ENCODE measurements at regions not wholly inside any gene's neighbourhood (a gene's known extent, or its start where the extent isn't known, plus 50 kb on each side); places are given as distances from the start of the nearest gene placed in this dataset.
A peak's percentile ranks its signal among the peaks of the same experiment; 100 is the strongest.

DNA sequence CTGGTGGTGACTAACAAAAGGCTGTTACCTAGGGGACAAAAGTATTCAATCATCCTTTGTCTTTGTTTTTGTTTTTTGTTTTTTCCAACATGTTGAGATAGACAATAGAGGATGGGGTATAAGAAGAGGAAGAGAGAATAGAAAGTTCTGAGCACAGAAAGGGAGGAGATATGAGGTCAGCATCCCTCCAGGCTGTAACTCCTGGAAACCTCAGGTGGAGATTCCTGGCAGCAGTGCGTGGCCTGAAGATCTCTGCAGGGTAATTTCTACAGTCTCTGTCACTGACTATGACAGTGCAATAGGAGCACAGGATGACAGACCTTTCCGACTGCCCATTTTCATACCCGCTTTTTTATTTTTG, 112.1 kb downstream of the ADRB2 start:
- H3K4me3 Mint-ChIP-seq = no peak overlapping the region
- ATAC-seq (replicated peaks) (no peak), DNase-seq (no peak)
- H3K27me3 Mint-ChIP-seq = no peaks in the 10 kb centered on the region
- peak overlapping the region in 1 of 2 donors; percentile 36 for H3K27ac Mint-ChIP-seq
- no peaks in the 10 kb centered on the region for H3K36me3 Mint-ChIP-seq (ENCODE audit: insufficient read depth)
- peaks cover 0 to 4% of the 10 kb centered on the region in 2 donors for H3K4me1 Mint-ChIP-seq (ENCODE audit: low read depth in 2 of 2)
- no peaks in the 10 kb centered on the region for H3K9me3 Mint-ChIP-seq

DNA sequence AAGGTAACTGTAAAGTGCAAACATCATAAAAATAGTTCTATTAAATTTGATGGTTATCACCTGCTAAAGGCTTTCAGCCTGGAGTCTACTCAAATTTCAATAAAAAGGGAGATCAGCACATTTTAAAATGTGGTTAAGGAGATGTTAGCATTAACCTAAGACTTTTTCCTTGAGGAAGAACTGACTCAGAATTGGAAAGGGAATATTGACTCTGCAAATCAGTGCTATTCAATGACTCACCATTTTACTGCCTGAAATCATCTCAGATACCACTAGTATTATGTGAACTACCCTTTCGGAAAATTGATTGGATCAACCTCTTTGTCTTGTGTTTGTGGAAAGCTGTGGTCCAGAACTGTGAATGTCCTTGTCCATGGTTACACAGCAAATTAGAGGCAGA, 113.3 kb downstream of the ADRB2 start:
- Mint-ChIP-seq H3K9me3 (no peaks in the 10 kb centered on the region), H3K4me1 (ENCODE audit: low read depth in 2 of 2) (peaks cover 0 to 4% of the 10 kb centered on the region in 2 donors), H3K27ac (no peak overlapping the region), H3K36me3 (ENCODE audit: insufficient read depth) (no peaks in the 10 kb centered on the region), H3K4me3 (no peak overlapping the region), H3K27me3 (no peaks in the 10 kb centered on the region)
- no peak for ATAC-seq (replicated peaks)
- no peak for DNase-seq

DNA sequence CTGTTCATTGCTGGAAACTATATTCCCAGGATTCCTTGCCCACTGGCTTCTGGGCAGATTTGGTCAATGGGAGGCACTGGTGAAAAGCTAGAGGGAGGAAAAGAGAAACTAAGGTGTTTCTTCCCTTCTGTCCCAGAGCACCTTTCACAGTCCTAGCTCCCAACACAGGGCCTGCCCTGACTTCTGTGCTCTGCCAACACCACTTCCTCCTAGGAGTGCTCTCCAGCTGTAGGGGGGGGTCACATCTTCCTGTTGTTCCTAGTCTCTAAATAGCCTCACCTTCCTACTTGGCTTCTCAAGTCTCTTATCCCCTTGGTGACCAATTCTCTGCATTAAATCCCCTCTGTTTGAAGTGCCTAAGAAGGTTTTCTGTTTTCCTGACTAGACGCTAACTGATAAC, 115.4 kb downstream of the ADRB2 start:
- no peak overlapping the region for H3K4me3 Mint-ChIP-seq
- no peaks in the 10 kb centered on the region for H3K9me3 Mint-ChIP-seq
- ATAC-seq (replicated peaks) (no peak), DNase-seq (no peak)
- H3K27me3 Mint-ChIP-seq = no peaks in the 10 kb centered on the region
- H3K36me3 Mint-ChIP-seq (ENCODE audit: insufficient read depth) = no peaks in the 10 kb centered on the region
- H3K27ac Mint-ChIP-seq = no peak overlapping the region
- peaks cover 0 to 4% of the 10 kb centered on the region in 2 donors for H3K4me1 Mint-ChIP-seq (ENCODE audit: low read depth in 2 of 2)

DNA sequence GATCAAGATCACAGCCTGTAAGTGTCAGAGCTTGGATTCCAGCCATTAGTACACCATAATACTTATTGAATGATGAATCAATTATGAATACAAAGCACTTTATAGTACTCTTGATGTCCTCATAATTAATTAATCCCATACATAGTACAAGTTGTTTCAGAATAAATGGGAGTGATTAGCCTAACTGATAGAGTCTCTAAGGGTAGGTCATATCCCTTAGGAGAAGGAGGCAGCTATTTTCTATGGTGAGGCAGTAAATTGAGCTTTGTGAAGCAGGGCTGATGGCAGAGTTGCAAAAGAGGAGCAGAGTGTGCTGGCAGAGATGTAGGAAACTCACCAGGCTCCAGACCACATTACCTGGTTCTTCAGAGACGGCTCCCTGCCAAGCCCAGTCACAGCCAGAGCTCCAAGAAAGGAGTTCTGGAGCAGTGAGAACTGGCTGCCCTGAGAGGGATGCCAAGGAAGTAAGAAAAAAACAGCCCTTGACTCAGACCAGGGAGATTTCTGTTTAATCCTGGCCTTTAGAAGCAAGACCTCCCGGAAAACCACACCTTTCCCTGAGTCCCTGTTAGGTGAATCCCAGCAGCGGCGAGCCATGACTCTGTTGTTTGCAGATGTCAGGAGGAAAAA, 112.9 kb downstream of the SH3TC2 start:
- Mint-ChIP-seq H3K27ac (peak overlapping the region; percentile 0 to 57), H3K4me1 (ENCODE audit: low read depth in 2 of 2) (peaks cover 0 to 1% of the 10 kb centered on the region in 2 donors), H3K4me3 (no peak overlapping the region), H3K27me3 (no peaks in the 10 kb centered on the region), H3K9me3 (no peaks in the 10 kb centered on the region), H3K36me3 (ENCODE audit: insufficient read depth) (no peaks in the 10 kb centered on the region)
- ATAC-seq (replicated peaks) (no peak), DNase-seq (no peak)

DNA sequence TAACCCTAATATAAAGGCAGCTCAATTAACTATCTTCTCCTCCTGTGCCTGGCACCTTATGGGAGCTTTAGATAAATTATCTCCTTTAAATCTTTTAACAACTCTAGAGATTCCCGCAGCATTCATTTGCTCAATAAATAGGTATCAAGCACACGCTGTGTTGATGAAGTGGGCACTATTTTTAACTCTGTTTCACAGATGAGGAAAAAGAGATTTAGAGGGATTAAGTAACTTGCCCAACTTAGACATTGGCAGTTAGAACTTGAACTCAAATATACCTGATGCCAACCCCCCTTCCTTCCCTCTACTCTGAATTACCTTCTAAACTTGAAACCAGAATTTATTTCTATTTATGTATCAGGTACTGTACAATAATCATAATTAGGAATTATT, 112.4 kb downstream of the SH3TC2 start:
- ATAC-seq (replicated peaks) (no peak), DNase-seq (no peak)
- H3K4me1 Mint-ChIP-seq (ENCODE audit: low read depth in 2 of 2) = peaks cover 0 to 1% of the 10 kb centered on the region in 2 donors
- H3K4me3 Mint-ChIP-seq = no peak overlapping the region
- peak overlapping the region in 1 of 2 donors; percentile 57 for H3K27ac Mint-ChIP-seq
- H3K36me3 Mint-ChIP-seq (ENCODE audit: insufficient read depth) = no peaks in the 10 kb centered on the region
- H3K9me3 Mint-ChIP-seq = no peaks in the 10 kb centered on the region
- no peaks in the 10 kb centered on the region for H3K27me3 Mint-ChIP-seq

DNA sequence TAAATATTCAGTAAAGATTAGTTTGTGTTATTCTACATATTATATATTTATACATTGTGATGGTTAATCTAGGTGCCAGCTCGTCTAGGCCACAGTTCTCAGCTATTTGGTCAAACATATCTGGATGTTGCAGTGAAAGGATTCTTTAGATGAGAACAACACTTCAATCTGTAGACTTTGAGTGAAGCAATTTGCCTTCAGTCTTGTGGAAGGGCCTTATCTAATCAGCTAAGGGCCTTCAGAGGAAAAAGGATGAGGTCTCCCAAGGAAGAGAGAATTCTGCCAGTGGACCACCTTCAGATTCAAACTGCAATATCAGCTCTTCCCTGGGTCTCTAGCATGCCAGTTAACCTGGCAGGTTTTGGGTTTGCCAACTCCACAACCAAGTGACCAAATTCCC, 112.0 kb downstream of the SH3TC2 start:
- DNase-seq (no peak), ATAC-seq (replicated peaks) (no peak)
- H3K27me3 Mint-ChIP-seq = no peaks in the 10 kb centered on the region
- H3K4me3 Mint-ChIP-seq = no peak overlapping the region
- no peaks in the 10 kb centered on the region for H3K36me3 Mint-ChIP-seq (ENCODE audit: insufficient read depth)
- no peak overlapping the region for H3K27ac Mint-ChIP-seq
- peaks cover 0 to 1% of the 10 kb centered on the region in 2 donors for H3K4me1 Mint-ChIP-seq (ENCODE audit: low read depth in 2 of 2)
- no peaks in the 10 kb centered on the region for H3K9me3 Mint-ChIP-seq

DNA sequence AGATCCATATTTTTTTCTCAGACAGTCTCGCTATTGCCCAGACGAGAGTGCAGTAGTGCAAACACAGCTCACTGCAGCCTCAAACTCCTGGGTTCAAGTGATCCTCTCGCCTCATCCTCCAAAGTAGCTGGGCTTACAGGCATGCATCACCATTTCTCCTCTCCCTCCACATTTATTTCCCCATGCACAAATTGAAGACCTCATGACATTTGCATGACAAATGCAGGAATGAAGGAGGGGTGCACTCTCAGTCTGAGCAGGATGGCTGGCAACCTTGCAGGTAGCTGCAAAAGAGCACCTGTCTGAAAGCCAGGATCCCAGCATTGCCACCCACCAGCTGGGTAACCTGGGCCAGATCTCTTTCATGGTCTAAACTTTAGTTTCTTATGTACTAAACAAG, 111.2 kb downstream of the SH3TC2 start:
- H3K27me3 Mint-ChIP-seq = no peaks in the 10 kb centered on the region
- DNase-seq (no peak), ATAC-seq (replicated peaks) (no peak)
- H3K27ac Mint-ChIP-seq = peak overlapping the region in 1 of 2 donors; percentile 31
- peaks cover 0 to 1% of the 10 kb centered on the region in 2 donors for H3K4me1 Mint-ChIP-seq (ENCODE audit: low read depth in 2 of 2)
- H3K36me3 Mint-ChIP-seq (ENCODE audit: insufficient read depth) = no peaks in the 10 kb centered on the region
- H3K4me3 Mint-ChIP-seq = no peak overlapping the region
- no peaks in the 10 kb centered on the region for H3K9me3 Mint-ChIP-seq

DNA sequence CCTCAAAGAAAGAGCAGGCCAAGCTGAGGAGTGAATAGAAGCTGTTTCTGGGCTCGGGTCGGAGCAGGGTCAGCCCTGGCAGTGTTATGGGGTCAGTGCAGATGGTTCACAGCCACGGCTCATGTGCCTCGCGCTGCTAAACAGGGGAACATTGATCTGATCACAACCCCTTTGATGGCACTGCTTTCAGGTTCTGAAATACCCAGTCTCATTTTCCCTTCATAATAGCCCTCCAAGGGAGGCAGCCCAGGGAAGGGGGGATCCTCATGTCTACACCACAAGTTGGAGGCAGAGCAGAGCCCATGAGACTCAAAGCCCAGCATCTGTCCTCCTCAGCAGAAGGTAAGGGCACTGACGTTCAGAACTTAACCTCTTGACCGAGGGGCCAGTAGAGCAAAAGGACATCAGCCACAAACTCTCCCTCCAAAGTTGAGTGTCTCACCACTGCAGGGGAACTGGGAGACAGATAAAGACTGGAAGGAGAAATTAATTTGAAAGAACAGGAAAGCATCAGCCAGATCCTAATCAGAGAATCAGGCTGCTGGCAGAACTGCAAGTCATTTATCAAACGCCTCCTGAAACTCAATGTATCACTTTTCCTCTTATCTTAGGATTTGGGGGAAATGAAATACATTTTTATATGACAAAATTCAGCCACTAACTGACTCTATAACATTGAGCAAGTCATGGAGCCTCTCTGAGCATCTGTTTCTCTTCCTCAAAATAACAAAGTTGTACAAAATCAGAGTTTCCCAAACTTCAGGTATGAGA, 110.6 kb downstream of the SH3TC2 start:
- Mint-ChIP-seq H3K4me3 (no peak overlapping the region), H3K9me3 (no peaks in the 10 kb centered on the region), H3K4me1 (ENCODE audit: low read depth in 2 of 2) (peaks cover 0 to 1% of the 10 kb centered on the region in 2 donors), H3K27me3 (no peaks in the 10 kb centered on the region), H3K36me3 (ENCODE audit: insufficient read depth) (no peaks in the 10 kb centered on the region), H3K27ac (peak overlapping the region in 1 of 2 donors; percentile 31)
- ATAC-seq (replicated peaks) = no peak
- DNase-seq = no peak

DNA sequence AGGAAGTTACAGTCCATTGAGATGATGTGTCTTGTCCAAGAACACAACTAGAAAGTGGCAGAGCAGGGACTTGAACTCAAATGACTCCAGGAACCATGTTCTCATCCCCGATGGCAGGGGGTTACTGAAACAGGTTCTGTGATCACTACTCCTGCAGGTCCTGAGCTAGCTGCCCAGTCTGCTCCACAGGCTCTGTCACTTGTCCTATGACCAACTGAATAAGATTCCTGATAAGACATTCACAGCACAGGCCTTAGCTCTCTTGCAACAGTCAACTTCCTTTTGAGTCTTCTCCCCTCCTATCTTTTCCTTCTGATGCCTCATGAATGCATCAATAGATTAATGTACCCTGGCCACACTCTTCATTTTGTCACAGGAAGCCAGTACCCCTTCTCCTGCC, 109.2 kb downstream of the SH3TC2 start:
- no peak overlapping the region for H3K4me3 Mint-ChIP-seq
- H3K27me3 Mint-ChIP-seq = no peaks in the 10 kb centered on the region
- ATAC-seq (replicated peaks) (no peak), DNase-seq (no peak)
- no peaks in the 10 kb centered on the region for H3K9me3 Mint-ChIP-seq
- peaks cover 4 to 8% of the 10 kb centered on the region in 2 donors for H3K4me1 Mint-ChIP-seq (ENCODE audit: low read depth in 2 of 2)
- H3K27ac Mint-ChIP-seq = no peak overlapping the region
- no peaks in the 10 kb centered on the region for H3K36me3 Mint-ChIP-seq (ENCODE audit: insufficient read depth)

Measured in effector memory CD8-positive, alpha-beta T cell (primary cell).